ENCODE measurements at regions not wholly inside any gene's neighbourhood (a gene's known extent, or its start where the extent isn't known, plus 50 kb on each side); places are given as distances from the start of the nearest gene placed in this dataset.
"Not testable (repeated sequence)": the region's sequence is repeated elsewhere in the genome, so short reads cannot be mapped to it uniquely, and the experiment has no call there.

- no peak overlapping the region for H3K4me3 ChIP-seq (ENCODE audit: low read length)
- H3K9me3 ChIP-seq (ENCODE audit: insufficient read depth, low read depth, low read length) = peaks cover 28% of the 10 kb centered on the region
- 95% methylated on average over 4 of the region's 5 CpGs for WGBS
Observed at GRCh38 chr2:13806539-13806938, 826.0 kb upstream of the LRATD1 start.

GRCh38 chr2:13813236-13813635 lies 819.3 kb upstream of the LRATD1 start:
- Histone ChIP-seq H3K27ac (ENCODE audit: low read depth, low read length) (no peak overlapping the region), H3K27me3 (ENCODE audit: insufficient read depth, low read length) (peaks cover 38% of the 10 kb centered on the region), H3K9ac (ENCODE audit: low read depth, low read length) (no peak overlapping the region), H3K4me3 (ENCODE audit: low read length) (no peak overlapping the region), H3K9me3 (ENCODE audit: insufficient read depth, low read depth, low read length) (peaks cover 11% of the 10 kb centered on the region), H3K4me1 (ENCODE audit: insufficient read depth, low read length) (no peaks in the 10 kb centered on the region), H3K36me3 (ENCODE audit: insufficient read depth, low read length) (no peaks in the 10 kb centered on the region)
- 83% methylated on average over 2 of the region's 4 CpGs for WGBS

More at GRCh38 chr2:13806539-13806938, 826.0 kb upstream of the LRATD1 start:
- Histone ChIP-seq H3K36me3 (ENCODE audit: insufficient read depth, low read length) (no peaks in the 10 kb centered on the region), H3K27me3 (ENCODE audit: insufficient read depth, low read length) (no peaks in the 10 kb centered on the region), H3K4me1 (ENCODE audit: insufficient read depth, low read length) (no peaks in the 10 kb centered on the region), H3K9ac (ENCODE audit: low read depth, low read length) (no peak overlapping the region), H3K27ac (ENCODE audit: low read depth, low read length) (no peak overlapping the region)

- no peak overlapping the region for H3K4me3 ChIP-seq (ENCODE audit: low read length)
- peaks cover 73% of the 10 kb centered on the region for H3K27me3 ChIP-seq (ENCODE audit: insufficient read depth, low read length)
- WGBS = 80% methylated on average over 4 of the region's 4 CpGs
Observed at GRCh38 chr2:13818002-13818401, 814.5 kb upstream of the LRATD1 start.

GRCh38 chr2:13819896-13820295 lies 812.6 kb upstream of the LRATD1 start:
- no peak overlapping the region for H3K27ac ChIP-seq (ENCODE audit: low read depth, low read length)
- no peak overlapping the region for H3K4me3 ChIP-seq (ENCODE audit: low read length)
- no peaks in the 10 kb centered on the region; the same call in 1 of the 2 replicates for H3K4me1 ChIP-seq (ENCODE audit: insufficient read depth, low read length)
- 67% methylated on average over 1 of the region's 2 CpGs for WGBS
- no peak overlapping the region for H3K9ac ChIP-seq (ENCODE audit: low read depth, low read length)
- no peaks in the 10 kb centered on the region for H3K36me3 ChIP-seq (ENCODE audit: insufficient read depth, low read length)
- peaks cover 3% of the 10 kb centered on the region for H3K9me3 ChIP-seq (ENCODE audit: insufficient read depth, low read depth, low read length)
- peaks cover 79% of the 10 kb centered on the region for H3K27me3 ChIP-seq (ENCODE audit: insufficient read depth, low read length)

More at GRCh38 chr2:13818002-13818401, 814.5 kb upstream of the LRATD1 start:
- no peaks in the 10 kb centered on the region for H3K36me3 ChIP-seq (ENCODE audit: insufficient read depth, low read length)
- no peaks in the 10 kb centered on the region; the same call in 1 of the 2 replicates for H3K4me1 ChIP-seq (ENCODE audit: insufficient read depth, low read length)
- no peak overlapping the region for H3K27ac ChIP-seq (ENCODE audit: low read depth, low read length)
- peaks cover 3% of the 10 kb centered on the region for H3K9me3 ChIP-seq (ENCODE audit: insufficient read depth, low read depth, low read length)
- H3K9ac ChIP-seq (ENCODE audit: low read depth, low read length) = no peak overlapping the region

GRCh38 chr2:13821255-13821880 lies 811.1 kb upstream of the LRATD1 start:
- Histone ChIP-seq H3K9me3 (ENCODE audit: insufficient read depth, low read depth, low read length) (peaks cover 6% of the 10 kb centered on the region), H3K27me3 (ENCODE audit: insufficient read depth, low read length) (peaks cover 86% of the 10 kb centered on the region), H3K27ac (ENCODE audit: low read depth, low read length) (no peak overlapping the region), H3K4me3 (ENCODE audit: low read length) (no peak overlapping the region), H3K36me3 (ENCODE audit: insufficient read depth, low read length) (no peaks in the 10 kb centered on the region), H3K4me1 (ENCODE audit: insufficient read depth, low read length) (no peaks in the 10 kb centered on the region; the same call in 1 of the 2 replicates), H3K9ac (ENCODE audit: low read depth, low read length) (no peak overlapping the region)
- 75% methylated on average over 3 of the region's 4 CpGs for whole genome bisulfite sequencing

GRCh38 chr2:13822365-13822764 lies 810.2 kb upstream of the LRATD1 start:
- WGBS = 50% methylated on average over 2 of the region's 2 CpGs
- H3K36me3 ChIP-seq (ENCODE audit: insufficient read depth, low read length) = no peaks in the 10 kb centered on the region

GRCh38 chr2:13826314-13826853 lies 806.1 kb upstream of the LRATD1 start:
- WGBS = 75% methylated on average over 5 of the region's 5 CpGs
- no peak overlapping the region for H3K27ac ChIP-seq (ENCODE audit: low read depth, low read length)
- no peaks in the 10 kb centered on the region for H3K36me3 ChIP-seq (ENCODE audit: insufficient read depth, low read length)
- peaks cover 66% of the 10 kb centered on the region for H3K27me3 ChIP-seq (ENCODE audit: insufficient read depth, low read length)
- H3K9me3 ChIP-seq (ENCODE audit: insufficient read depth, low read depth, low read length) = 0 out of 2 replicates have a peak, but pooled peaks cover 13% of the 10 kb centered on the region
- H3K4me1 ChIP-seq (ENCODE audit: insufficient read depth, low read length) = no peaks in the 10 kb centered on the region; the same call in 1 of the 2 replicates
- H3K9ac ChIP-seq (ENCODE audit: low read depth, low read length) = no peak overlapping the region
- no peak overlapping the region for H3K4me3 ChIP-seq (ENCODE audit: low read length)

More at GRCh38 chr2:13822365-13822764, 810.2 kb upstream of the LRATD1 start:
- H3K4me3 ChIP-seq (ENCODE audit: low read length) = no peak overlapping the region
- no peak overlapping the region for H3K9ac ChIP-seq (ENCODE audit: low read depth, low read length)
- H3K4me1 ChIP-seq (ENCODE audit: insufficient read depth, low read length) = no peaks in the 10 kb centered on the region; the same call in 1 of the 2 replicates
- H3K9me3 ChIP-seq (ENCODE audit: insufficient read depth, low read depth, low read length) = peaks cover 8% of the 10 kb centered on the region
- H3K27ac ChIP-seq (ENCODE audit: low read depth, low read length) = no peak overlapping the region
- H3K27me3 ChIP-seq (ENCODE audit: insufficient read depth, low read length) = peaks cover 87% of the 10 kb centered on the region

- peaks cover 15% of the 10 kb centered on the region for H3K9me3 ChIP-seq (ENCODE audit: insufficient read depth, low read depth, low read length)
- H3K27me3 ChIP-seq (ENCODE audit: insufficient read depth, low read length) = no peaks in the 10 kb centered on the region
- H3K4me1 ChIP-seq (ENCODE audit: insufficient read depth, low read length) = no peaks in the 10 kb centered on the region
- H3K9ac ChIP-seq (ENCODE audit: low read depth, low read length) = no peak overlapping the region
- H3K36me3 ChIP-seq (ENCODE audit: insufficient read depth, low read length) = no peaks in the 10 kb centered on the region
- no peak overlapping the region for H3K4me3 ChIP-seq (ENCODE audit: low read length)
- 77% methylated on average over 6 of the region's 6 CpGs for WGBS
- H3K27ac ChIP-seq (ENCODE audit: low read depth, low read length) = no peak overlapping the region
Observed at GRCh38 chr2:13858626-13859025, 773.9 kb upstream of the LRATD1 start.

- not testable (repeated sequence) for H3K4me3 ChIP-seq (ENCODE audit: low read length); H3K4me1 ChIP-seq (ENCODE audit: insufficient read depth, low read length); H3K9me3 ChIP-seq (ENCODE audit: insufficient read depth, low read depth, low read length); H3K27me3 ChIP-seq (ENCODE audit: insufficient read depth, low read length); H3K36me3 ChIP-seq (ENCODE audit: insufficient read depth, low read length); H3K9ac ChIP-seq (ENCODE audit: low read depth, low read length); H3K27ac ChIP-seq (ENCODE audit: low read depth, low read length)
Observed at GRCh38 chr2:13868275-13868674, 764.2 kb upstream of the LRATD1 start.

- Histone ChIP-seq H3K36me3 (ENCODE audit: insufficient read depth, low read length) (no peaks in the 10 kb centered on the region), H3K27me3 (ENCODE audit: insufficient read depth, low read length) (no peaks in the 10 kb centered on the region), H3K9ac (ENCODE audit: low read depth, low read length) (no peak overlapping the region), H3K4me3 (ENCODE audit: low read length) (no peak overlapping the region), H3K9me3 (ENCODE audit: insufficient read depth, low read depth, low read length) (peaks cover 11% of the 10 kb centered on the region), H3K27ac (ENCODE audit: low read depth, low read length) (no peak overlapping the region), H3K4me1 (ENCODE audit: insufficient read depth, low read length) (no peaks in the 10 kb centered on the region)
- WGBS = 89% methylated on average over 6 of the region's 10 CpGs
Observed at GRCh38 chr2:13876491-13877037, 756.0 kb upstream of the LRATD1 start.

- H3K4me1 ChIP-seq (ENCODE audit: insufficient read depth, low read length) = no peaks in the 10 kb centered on the region
- no peak overlapping the region for H3K9ac ChIP-seq (ENCODE audit: low read depth, low read length)
- H3K4me3 ChIP-seq (ENCODE audit: low read length) = no peak overlapping the region
- no peak overlapping the region for H3K27ac ChIP-seq (ENCODE audit: low read depth, low read length)
- H3K36me3 ChIP-seq (ENCODE audit: insufficient read depth, low read length) = no peaks in the 10 kb centered on the region
- no peaks in the 10 kb centered on the region for H3K27me3 ChIP-seq (ENCODE audit: insufficient read depth, low read length)
- peaks cover 11% of the 10 kb centered on the region for H3K9me3 ChIP-seq (ENCODE audit: insufficient read depth, low read depth, low read length)
- WGBS = 88% methylated on average over 2 of the region's 2 CpGs
Observed at GRCh38 chr2:13877571-13877970, 754.9 kb upstream of the LRATD1 start.

All from HUES64 (cell line).